OCI-LY7 (cell line): ENCODE measurements at regions not wholly inside any gene's neighbourhood (a gene's known extent, or its start where the extent isn't known, plus 50 kb on each side); places are given as distances from the start of the nearest gene placed in this dataset.

Experiments
- BruUV-seq: library from RNA; stranded (reverse); fragments of 400-500 nt; replicated peaks from 2 replicates; lab custom pipeline; 2021; lab: Mats Ljungman, UMichigan
- CTCF ChIA-PET: fragments of 300-600 bp; sonication (Branson Sonifier 250); formaldehyde crosslinking; loops from one replicate; lab custom pipeline; 2022; ENCODE audit warnings: antibody characterized with exemption; ENCODE audit not compliant: unreplicated experiment; lab: Charles Lee
- POLR2A ChIA-PET: fragments of 300-600 bp; sonication (Branson Sonifier 250); formaldehyde crosslinking; loops from one replicate; lab custom pipeline; 2022; ENCODE audit warnings: antibody characterized with exemption; lab: Charles Lee
- DNase-seq: peaks from one replicate; pipeline ENCODE4 v3.0.0-alpha.2; 2015; ENCODE audit warnings: low spot score
- H2AFZ ChIP-seq: fragments of 200-600 bp; sonication (generic), shearing (Covaris generic); 2 replicates; pipeline ENCODE4 v1.6.1; 2014; ENCODE audit warnings: mild to moderate bottlenecking, antibody characterized with exemption, low read length, moderate library complexity
- H3K27ac ChIP-seq: fragments of 200-600 bp; sonication (generic); 2 replicates; pipeline ENCODE4 v1.5.1; 2014; ENCODE audit warnings: mixed run types, low read depth, mild to moderate bottlenecking, moderate library complexity, low read length, inconsistent platforms; ENCODE audit not compliant: poor library complexity, severe bottlenecking
- H3K36me3 ChIP-seq: fragments of 200-600 bp; sonication (generic); 2 replicates; pipeline ENCODE4 v1.6.1; 2014; ENCODE audit warnings: mild to moderate bottlenecking, antibody characterized with exemption, low read length, moderate library complexity, mixed read lengths; ENCODE audit not compliant: insufficient read depth
- H3K4me1 ChIP-seq: fragments of 200-600 bp; sonication (generic); 2 replicates; pipeline ENCODE4 v1.5.1; 2014; ENCODE audit warnings: mild to moderate bottlenecking, low read length; ENCODE audit not compliant: insufficient read depth, poor library complexity, severe bottlenecking
- H3K4me2 ChIP-seq: fragments of 200-600 bp; sonication (generic); 2 replicates; pipeline ENCODE4 v1.6.1; 2014; ENCODE audit warnings: mild to moderate bottlenecking, low read length
- H3K4me3 ChIP-seq: fragments of 200-600 bp; sonication (generic); 2 replicates; pipeline ENCODE4 v1.5.1; 2014; ENCODE audit warnings: mild to moderate bottlenecking, low read depth, low read length; ENCODE audit not compliant: poor library complexity, severe bottlenecking
- H3K79me2 ChIP-seq: fragments of 200-600 bp; sonication (generic); 2 replicates; pipeline ENCODE4 v1.6.1; 2016; ENCODE audit warnings: low read depth, mild to moderate bottlenecking, low read length, moderate library complexity, mixed read lengths; ENCODE audit not compliant: insufficient read depth
- H3K9me2 ChIP-seq: fragments of 200-600 bp; sonication (generic); 2 replicates; pipeline ENCODE4 v1.6.1; 2016; ENCODE audit warnings: mild to moderate bottlenecking, low read length, mixed read lengths; ENCODE audit not compliant: insufficient read depth
- H3K9me3 ChIP-seq: fragments of 200-600 bp; sonication (generic); 2 replicates; pipeline ENCODE4 v1.6.1; 2014; ENCODE audit warnings: mild to moderate bottlenecking, mixed run types, low read length, mixed read lengths
- H4K20me1 ChIP-seq: fragments of 200-600 bp; sonication (generic); 2 replicates; pipeline ENCODE4 v1.6.1; 2014; ENCODE audit warnings: mild to moderate bottlenecking, antibody characterized with exemption, low read length, moderate library complexity, mixed read lengths; ENCODE audit not compliant: insufficient read depth
- CTCF ChIP-seq: fragments of 200-600 bp; sonication (generic); conservative IDR thresholded peaks from 2 replicates; pipeline ENCODE4 v1.5.1; 2014; ENCODE audit warnings: mild to moderate bottlenecking, antibody characterized with exemption, low read length, moderate library complexity, mixed read lengths
- EZH2phosphoT487 ChIP-seq: fragments of 200-600 bp; sonication (generic); IDR thresholded peaks from 2 replicates; pipeline ENCODE4 v1.6.1; 2018; ENCODE audit warnings: low read depth, borderline replicate concordance, mild to moderate bottlenecking, mixed run types, antibody characterized with exemption, low read length, moderate library complexity, mixed read lengths
- intact Hi-C: fragments of 100-400 bp; cut with micrococcal nuclease; formaldehyde crosslinking; loops from one replicate; pipeline ENCODE4 v1.10.0; 2022; ENCODE audit not compliant: unreplicated experiment

DNA sequence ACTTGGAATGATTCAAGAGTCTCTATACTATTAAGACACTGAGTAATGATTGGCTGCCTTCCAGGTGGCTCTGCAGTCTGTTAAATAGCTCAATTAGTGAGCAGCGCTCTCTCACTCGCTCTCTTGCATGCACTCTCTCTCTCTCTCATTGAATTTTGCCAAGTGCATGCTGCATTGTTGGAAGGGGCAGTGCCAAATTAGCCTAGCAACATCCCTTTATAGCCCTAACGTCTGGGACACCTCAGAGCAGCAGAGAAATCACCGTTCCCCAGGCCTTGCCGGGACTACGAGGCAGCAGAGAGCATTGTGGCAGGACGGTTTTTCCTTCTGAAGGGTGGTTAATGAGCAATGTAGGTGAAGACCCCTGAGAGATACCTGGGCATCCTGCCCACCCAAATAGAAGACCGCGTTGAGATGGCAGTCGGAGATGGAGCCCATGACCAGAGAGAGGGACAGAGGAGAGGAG, 447.6 kb upstream of the POU3F3 start:
- H3K9me3 ChIP-seq = no peaks in the 10 kb centered on the region
- no peaks in the 10 kb centered on the region for H4K20me1 ChIP-seq
- no peaks in the 10 kb centered on the region for H3K79me2 ChIP-seq
- TF ChIP-seq EZH2phosphoT487 (no peak), CTCF (no peak)
- POLR2A ChIA-PET = no interaction called here
- no peaks in the 10 kb centered on the region for H3K36me3 ChIP-seq
- H2AFZ ChIP-seq = no peak overlapping the region
- no peak overlapping the region for H3K4me2 ChIP-seq
- no peak overlapping the region for H3K4me3 ChIP-seq
- H3K9me2 ChIP-seq = no peaks in the 10 kb centered on the region
- intact Hi-C loops = no loop called here
- CTCF ChIA-PET = no interaction called here
- H3K27ac ChIP-seq = no peak overlapping the region
- H3K4me1 ChIP-seq = no peaks in the 10 kb centered on the region
- no peak for DNase-seq
- BruUV-seq = no TSS peak

GRCh38 chr2:104407641-104408040, 446.3 kb upstream of the POU3F3 start:
- H3K27ac ChIP-seq = no peak overlapping the region
- no peaks in the 10 kb centered on the region for H3K4me1 ChIP-seq
- no peak for DNase-seq
- POLR2A ChIA-PET = no interaction called here
- no peak for TF ChIP-seq EZH2phosphoT487
- no peak for TF ChIP-seq CTCF
- no peaks in the 10 kb centered on the region for H3K9me3 ChIP-seq
- H3K79me2 ChIP-seq = no peaks in the 10 kb centered on the region
- H4K20me1 ChIP-seq = no peaks in the 10 kb centered on the region
- H3K36me3 ChIP-seq = no peaks in the 10 kb centered on the region
- no peak overlapping the region for H3K4me3 ChIP-seq
- H3K9me2 ChIP-seq = no peaks in the 10 kb centered on the region
- CTCF ChIA-PET = no interaction called here
- H3K4me2 ChIP-seq = no peak overlapping the region
- no TSS peak for BruUV-seq
- H2AFZ ChIP-seq = no peak overlapping the region
- intact Hi-C loops = no loop called here

GRCh38 chr2:104408266-104408665, 445.6 kb upstream of the POU3F3 start:
- CTCF ChIA-PET = no interaction called here
- Histone ChIP-seq H3K9me2 (no peaks in the 10 kb centered on the region), H3K9me3 (no peaks in the 10 kb centered on the region), H4K20me1 (no peaks in the 10 kb centered on the region), H3K4me1 (no peaks in the 10 kb centered on the region), H3K4me3 (no peak overlapping the region), H3K36me3 (no peaks in the 10 kb centered on the region), H3K4me2 (no peak overlapping the region), H2AFZ (no peak overlapping the region), H3K79me2 (no peaks in the 10 kb centered on the region), H3K27ac (no peak overlapping the region)
- POLR2A ChIA-PET = no interaction called here
- no TSS peak for BruUV-seq
- intact Hi-C loops = no loop called here
- TF ChIP-seq CTCF = no peak
- no peak for TF ChIP-seq EZH2phosphoT487
- no peak for DNase-seq
